ENCODE measurements at regions not wholly inside any gene's neighbourhood (a gene's known extent, or its start where the extent isn't known, plus 50 kb on each side); places are given as distances from the start of the nearest gene placed in this dataset.

GRCh38 chr2:122858813-122859212 is 1103.4 kb downstream of the TSN start:
- H3K36me3 ChIP-seq (replicated peaks in 1 of 2; ENCODE audit: control extremely low read depth in 1 of 2, control insufficient read depth in 1 of 2, extremely low read depth in 1 of 2, insufficient read depth in 2 of 2, low read length in 1 of 2): no peaks in the 10 kb centered on the region
- no peak overlapping the region for H3K27ac Mint-ChIP-seq
- 93% methylated on average over 2 of the region's 5 CpGs for WGBS (ENCODE audit: insufficient coverage)
- H3K9me3 ChIP-seq (ENCODE audit: control extremely low read depth in 1 of 3, control insufficient read depth in 2 of 3, insufficient read depth in 1 of 3, low read length in 2 of 3): peaks cover 0 to 2% (median 0%) of the 10 kb centered on the region in 3 donors
- TF ChIP-seq CTCF (IDR thresholded peaks at IDR 0.05): no peak
- TF ChIP-seq EZH2 (IDR thresholded peaks at IDR 0.05; ENCODE audit: borderline replicate concordance, insufficient read depth, low read depth, low read length, poor library complexity, severe bottlenecking): no peak
- H3K4me2 ChIP-seq (replicated peaks; ENCODE audit: low read depth, low read length, poor library complexity, severe bottlenecking): no peak overlapping the region
- intact Hi-C loops (cut with micrococcal nuclease): no loop called here
- no peaks in the 10 kb centered on the region for H3K27me3 Mint-ChIP-seq
- ChIA-PET POLR2A (no interaction called here), CTCF (no interaction called here)
- no peaks in the 10 kb centered on the region for H3K4me1 Mint-ChIP-seq
- H3K27me3 ChIP-seq (replicated peaks in 1 of 4; ENCODE audit: control extremely low read depth in 1 of 4, control insufficient read depth in 3 of 4, insufficient read depth in 4 of 4, low read length in 3 of 4): no peaks in the 10 kb centered on the region
- H3K79me2 ChIP-seq (ENCODE audit: control insufficient read depth, insufficient read depth, low read length): no peaks in the 10 kb centered on the region
- H4K20me1 ChIP-seq (ENCODE audit: control insufficient read depth, insufficient read depth, low read length, poor library complexity, severe bottlenecking): no peaks in the 10 kb centered on the region
- H3K9ac ChIP-seq (ENCODE audit: low read length): no peak overlapping the region
- no peak overlapping the region for H3K4me3 Mint-ChIP-seq
- peaks cover 4% of the 10 kb centered on the region for H3K9me3 Mint-ChIP-seq (ENCODE audit: insufficient read depth)
- no peak for DNase-seq
- H2AFZ ChIP-seq (ENCODE audit: insufficient read depth, low read depth, low read length, poor library complexity, severe bottlenecking): no peak overlapping the region
- no peak for ATAC-seq (ENCODE audit: low read depth)
- H3K4me3 ChIP-seq (ENCODE audit: control extremely low read depth in 1 of 5, extremely low read depth in 1 of 5, insufficient read depth in 1 of 5, low read depth in 2 of 5, low read length in 4 of 5): no peak overlapping the region
- H3K27ac ChIP-seq (ENCODE audit: low read length in 2 of 2): no peak overlapping the region
- H3K4me1 ChIP-seq (ENCODE audit: control insufficient read depth in 2 of 2, insufficient read depth in 2 of 2, low read length in 2 of 2): no peaks in the 10 kb centered on the region

GRCh38 chr2:122859260-122859659 is 1103.8 kb downstream of the TSN start:
- H3K9ac ChIP-seq (ENCODE audit: low read length): no peak overlapping the region
- H3K36me3 ChIP-seq (replicated peaks in 1 of 2; ENCODE audit: control extremely low read depth in 1 of 2, control insufficient read depth in 1 of 2, extremely low read depth in 1 of 2, insufficient read depth in 2 of 2, low read length in 1 of 2): no peaks in the 10 kb centered on the region
- H3K9me3 ChIP-seq (ENCODE audit: control extremely low read depth in 1 of 3, control insufficient read depth in 2 of 3, insufficient read depth in 1 of 3, low read length in 2 of 3): peaks cover 0 to 2% (median 0%) of the 10 kb centered on the region in 3 donors
- ChIA-PET POLR2A (no interaction called here), CTCF (no interaction called here)
- H3K27ac ChIP-seq (ENCODE audit: low read length in 2 of 2): no peak overlapping the region
- H3K4me3 ChIP-seq (ENCODE audit: control extremely low read depth in 1 of 5, extremely low read depth in 1 of 5, insufficient read depth in 1 of 5, low read depth in 2 of 5, low read length in 4 of 5): no peak overlapping the region
- H3K79me2 ChIP-seq (ENCODE audit: control insufficient read depth, insufficient read depth, low read length): no peaks in the 10 kb centered on the region
- DNase-seq (no peak), ATAC-seq (ENCODE audit: low read depth) (no peak)
- intact Hi-C loops (cut with micrococcal nuclease): no loop called here
- TF ChIP-seq CTCF (IDR thresholded peaks at IDR 0.05) (no peak), EZH2 (IDR thresholded peaks at IDR 0.05; ENCODE audit: borderline replicate concordance, insufficient read depth, low read depth, low read length, poor library complexity, severe bottlenecking) (no peak)
- Mint-ChIP-seq H3K27ac (no peak overlapping the region), H3K4me1 (no peaks in the 10 kb centered on the region), H3K27me3 (no peaks in the 10 kb centered on the region), H3K4me3 (no peak overlapping the region), H3K9me3 (ENCODE audit: insufficient read depth) (peaks cover 6% of the 10 kb centered on the region)
- no peaks in the 10 kb centered on the region for H4K20me1 ChIP-seq (ENCODE audit: control insufficient read depth, insufficient read depth, low read length, poor library complexity, severe bottlenecking)
- no peak overlapping the region for H2AFZ ChIP-seq (ENCODE audit: insufficient read depth, low read depth, low read length, poor library complexity, severe bottlenecking)
- no peak overlapping the region for H3K4me2 ChIP-seq (replicated peaks; ENCODE audit: low read depth, low read length, poor library complexity, severe bottlenecking)
- 92% methylated on average over 9 of the region's 9 CpGs for WGBS (ENCODE audit: insufficient coverage)
- no peaks in the 10 kb centered on the region for H3K27me3 ChIP-seq (replicated peaks in 1 of 4; ENCODE audit: control extremely low read depth in 1 of 4, control insufficient read depth in 3 of 4, insufficient read depth in 4 of 4, low read length in 3 of 4)
- no peaks in the 10 kb centered on the region for H3K4me1 ChIP-seq (ENCODE audit: control insufficient read depth in 2 of 2, insufficient read depth in 2 of 2, low read length in 2 of 2)
